WTC11 (cell line): ENCODE measurements at regions not wholly inside any gene's neighbourhood (a gene's known extent, or its start where the extent isn't known, plus 50 kb on each side); places are given as distances from the start of the nearest gene placed in this dataset.

ENCODE experiments used
- CREB1 ChIP-seq: sonication (generic); formaldehyde crosslinking; IDR thresholded peaks from 2 replicates; pipeline ENCODE4 v1.8.0; 2023; ENCODE audit warnings: mild to moderate bottlenecking, missing genetic modification reagents
- CTCF ChIP-seq: fragments of 200-600 bp; IDR thresholded peaks from 2 replicates; pipeline ENCODE4 v1.8.0; 2022; ENCODE audit warnings: antibody characterized with exemption
- FOXJ3 ChIP-seq: sonication (generic); formaldehyde crosslinking; IDR thresholded peaks from 2 replicates; pipeline ENCODE4 v1.9.0; 2021; ENCODE audit warnings: missing genetic modification reagents, mild to moderate bottlenecking, borderline replicate concordance
- MLX ChIP-seq: sonication (generic); formaldehyde crosslinking; IDR thresholded peaks from 2 replicates; pipeline ENCODE4 v1.8.1; 2023; ENCODE audit warnings: mild to moderate bottlenecking, missing genetic modification reagents, moderate library complexity
- MXD4 ChIP-seq: fragments of 250-450 bp; sonication (Bioruptor Pico); IDR thresholded peaks from 2 replicates; pipeline ENCODE4 v1.8.0; 2021; ENCODE audit warnings: mild to moderate bottlenecking, moderate library complexity, borderline replicate concordance
- NFYB ChIP-seq: sonication (generic); formaldehyde crosslinking; conservative IDR thresholded peaks from 2 replicates; pipeline ENCODE4 v1.8.0; 2022; ENCODE audit warnings: low read depth, missing genetic modification reagents
- PRDM15 ChIP-seq: sonication (generic); formaldehyde crosslinking; IDR thresholded peaks from 2 replicates; pipeline ENCODE4 v1.8.0; 2022; ENCODE audit warnings: missing genetic modification reagents
- RELA ChIP-seq: sonication (generic); formaldehyde crosslinking; IDR thresholded peaks from 2 replicates; pipeline ENCODE4 v1.8.1; 2022; ENCODE audit warnings: missing genetic modification reagents, mild to moderate bottlenecking, borderline replicate concordance

- no peak for TF ChIP-seq RELA
- TF ChIP-seq NFYB (CRISPR knock-in tag) = no peak
- TF ChIP-seq CTCF = no peak
- TF ChIP-seq MXD4 (CRISPR knock-in tag) = no peak
- no peak for TF ChIP-seq MLX (CRISPR knock-in tag)
- TF ChIP-seq FOXJ3 (CRISPR knock-in tag) = no peak
- TF ChIP-seq PRDM15 = no peak
- TF ChIP-seq CREB1 (CRISPR knock-in tag) = no peak
Measured at GRCh38 chr2:8526403-8526696, 155.5 kb upstream of the ID2 start.
